ACC112 (cell line): ENCODE measurements at regions not wholly inside any gene's neighbourhood (a gene's known extent, or its start where the extent isn't known, plus 50 kb on each side); places are given as distances from the start of the nearest gene placed in this dataset.
"Not testable (repeated sequence)": the region's sequence is repeated elsewhere in the genome, so short reads cannot be mapped to it uniquely, and the experiment has no call there.

Experiments
- H2AFZ ChIP-seq: fragments of 200-600 bp; sonication (generic); one replicate; pipeline ENCODE4 v1.6.0; 2017; ENCODE audit warnings: antibody characterized with exemption, low read length; ENCODE audit not compliant: unreplicated experiment
- H3K27ac ChIP-seq: fragments of 200-600 bp; sonication (generic); 2 replicates; pipeline ENCODE4 v1.5.1; 2014; ENCODE audit warnings: low read depth, mild to moderate bottlenecking, antibody characterized with exemption, low read length, moderate library complexity
- H3K27me3 ChIP-seq: fragments of 200-600 bp; sonication (generic); 2 replicates; pipeline ENCODE4 v1.6.1; 2014; ENCODE audit warnings: mild to moderate bottlenecking, antibody characterized with exemption, low read length, moderate library complexity, mixed read lengths; ENCODE audit not compliant: insufficient read depth
- H3K36me3 ChIP-seq: fragments of 200-600 bp; sonication (generic); 2 replicates; pipeline ENCODE4 v1.6.1; 2016; ENCODE audit warnings: mild to moderate bottlenecking, antibody characterized with exemption, low read length, moderate library complexity, mixed read lengths; ENCODE audit not compliant: insufficient read depth
- H3K4me1 ChIP-seq: fragments of 200-600 bp; sonication (generic); one replicate; pipeline ENCODE4 v1.6.1; 2016; ENCODE audit warnings: low read length, mixed read lengths; ENCODE audit not compliant: insufficient read depth, unreplicated experiment, control insufficient read depth
- H3K4me3 ChIP-seq: fragments of 200-600 bp; sonication (generic); 2 replicates; pipeline ENCODE4 v1.5.1; 2014; ENCODE audit warnings: mild to moderate bottlenecking, low read depth, low read length
- H3K79me2 ChIP-seq: fragments of 200-600 bp; sonication (generic); one replicate; pipeline ENCODE4 v1.6.0; 2016; ENCODE audit warnings: low read length; ENCODE audit not compliant: control insufficient read depth, unreplicated experiment, insufficient read depth

DNA sequence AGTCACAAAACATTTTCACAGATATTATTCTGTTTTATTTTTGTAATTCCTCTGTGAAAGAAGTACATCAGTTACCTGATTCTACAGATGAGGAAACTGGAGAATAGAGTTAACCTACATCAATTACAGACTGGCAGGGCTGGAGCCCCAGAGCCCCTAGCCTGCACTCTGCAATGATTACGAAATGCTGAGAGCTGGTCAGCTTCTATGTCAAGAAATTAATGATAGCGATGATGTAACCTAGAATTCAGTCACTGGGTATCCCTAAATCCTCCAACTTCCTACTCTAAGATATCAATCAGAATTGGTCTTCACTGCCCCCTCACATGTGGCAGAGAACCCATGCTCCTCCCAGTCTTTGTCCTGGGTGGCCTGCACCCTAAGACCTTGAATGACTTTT is 273.5 kb upstream of the PLET1 start:
- Histone ChIP-seq H3K79me2 (no peaks in the 10 kb centered on the region), H3K4me1 (no peaks in the 10 kb centered on the region), H3K36me3 (no peaks in the 10 kb centered on the region), H2AFZ (no peak overlapping the region), H3K27ac (no peak overlapping the region), H3K4me3 (no peak overlapping the region), H3K27me3 (peaks cover 54% of the 10 kb centered on the region)

- Histone ChIP-seq H3K4me3 (no peak overlapping the region), H3K36me3 (no peaks in the 10 kb centered on the region), H3K79me2 (no peaks in the 10 kb centered on the region), H3K4me1 (no peaks in the 10 kb centered on the region), H3K27ac (no peak overlapping the region), H2AFZ (no peak overlapping the region), H3K27me3 (peaks cover 66% of the 10 kb centered on the region)
Observed at GRCh38 chr11:112537026-112537425, 276.4 kb upstream of the PLET1 start.

GRCh38 chr11:112537846-112538330 is 277.2 kb upstream of the PLET1 start:
- peaks cover 62% of the 10 kb centered on the region for H3K27me3 ChIP-seq
- H3K79me2 ChIP-seq, result no peaks in the 10 kb centered on the region
- no peak overlapping the region for H3K27ac ChIP-seq
- H3K4me1 ChIP-seq, result no peaks in the 10 kb centered on the region
- H3K4me3 ChIP-seq, result no peak overlapping the region
- H2AFZ ChIP-seq, result no peak overlapping the region
- H3K36me3 ChIP-seq, result no peaks in the 10 kb centered on the region

DNA sequence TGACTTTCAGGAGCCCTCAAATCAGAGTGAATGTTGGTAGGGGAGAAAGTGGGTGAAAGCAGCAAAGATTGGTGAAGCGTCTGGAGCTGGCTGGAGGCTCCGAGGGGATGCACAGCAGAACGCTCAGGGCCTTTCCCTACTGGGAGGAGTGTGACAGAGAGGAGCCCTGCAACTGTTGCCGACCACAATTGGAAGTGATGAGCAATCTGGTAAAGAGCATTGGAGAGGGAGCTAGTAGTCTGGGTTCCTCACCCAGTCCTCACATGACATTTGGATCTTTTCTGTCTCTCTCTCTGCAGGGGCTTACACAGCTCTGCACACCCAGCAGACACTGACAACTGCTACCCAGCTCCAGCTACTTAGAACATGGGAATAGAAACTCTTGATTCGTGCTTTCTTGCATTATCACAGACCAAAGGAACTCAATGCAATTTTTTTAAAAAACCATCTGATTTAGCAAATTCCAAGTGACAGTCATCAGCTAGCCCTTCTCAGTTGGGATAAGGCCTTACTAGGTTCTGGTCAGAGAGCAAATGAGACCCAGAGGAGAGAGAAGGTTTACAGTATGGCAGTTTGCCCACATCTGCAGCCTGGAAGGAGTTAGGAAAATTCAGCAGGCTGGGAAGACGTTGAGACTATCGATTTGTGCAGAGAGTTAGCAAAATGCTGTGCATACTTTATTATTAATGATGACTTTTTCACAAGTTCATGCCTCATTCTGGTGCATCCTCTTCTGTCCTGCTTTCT is 278.0 kb upstream of the PLET1 start:
- Histone ChIP-seq H3K27ac (no peak overlapping the region), H3K27me3 (peaks cover 57% of the 10 kb centered on the region), H3K4me3 (no peak overlapping the region), H3K4me1 (no peaks in the 10 kb centered on the region), H3K36me3 (no peaks in the 10 kb centered on the region), H2AFZ (no peak overlapping the region), H3K79me2 (no peaks in the 10 kb centered on the region)

- H2AFZ ChIP-seq, H3K36me3 ChIP-seq, H3K79me2 ChIP-seq, H3K4me3 ChIP-seq, H3K27ac ChIP-seq, H3K4me1 ChIP-seq: not testable (repeated sequence)
- H3K27me3 ChIP-seq, result peaks cover 55% of the 10 kb centered on the region
Observed at GRCh38 chr11:112539281-112539555, 278.6 kb upstream of the PLET1 start.

DNA sequence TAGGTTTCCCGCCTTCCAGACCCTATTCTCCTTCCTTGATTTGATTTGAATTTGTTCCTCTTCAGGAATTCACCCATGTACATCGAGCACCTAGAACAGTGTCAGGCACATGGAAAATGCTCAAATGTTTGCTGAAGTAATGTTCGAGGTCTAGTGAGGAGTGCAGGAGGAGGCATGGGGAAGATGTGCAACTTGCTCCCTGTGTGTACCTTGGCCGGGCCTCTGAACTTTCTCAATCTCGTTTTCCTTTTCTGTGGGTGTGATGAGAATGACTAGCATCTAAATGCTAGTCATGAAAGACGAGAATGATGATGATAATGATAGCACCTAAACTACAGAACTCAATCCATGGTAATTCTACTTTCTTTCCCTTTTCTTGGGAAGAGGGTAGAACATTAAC is 279.1 kb upstream of the PLET1 start:
- H2AFZ ChIP-seq, result no peak overlapping the region
- no peaks in the 10 kb centered on the region for H3K36me3 ChIP-seq
- no peak overlapping the region for H3K4me3 ChIP-seq
- peaks cover 53% of the 10 kb centered on the region for H3K27me3 ChIP-seq
- H3K27ac ChIP-seq, result no peak overlapping the region
- no peaks in the 10 kb centered on the region for H3K4me1 ChIP-seq
- no peaks in the 10 kb centered on the region for H3K79me2 ChIP-seq

DNA sequence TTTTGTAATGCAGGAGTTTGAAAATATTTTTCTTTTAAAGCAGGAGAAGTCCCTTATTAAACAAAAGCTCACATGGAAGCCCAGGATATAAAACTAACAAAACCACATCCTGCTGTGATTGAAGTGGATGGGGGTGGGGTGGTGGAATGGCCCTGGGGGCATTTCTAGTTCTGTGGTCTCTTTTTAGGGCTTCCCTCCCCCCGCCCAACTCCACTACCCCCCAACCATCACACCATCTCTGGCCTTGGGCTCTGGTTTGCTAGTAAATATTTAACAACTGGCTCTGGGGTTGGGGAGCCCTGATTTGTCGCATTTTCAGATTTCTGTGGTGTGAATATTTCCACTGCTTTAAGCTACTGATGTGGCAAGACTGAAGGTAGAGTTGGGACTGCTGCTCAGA is 279.6 kb upstream of the PLET1 start:
- no peak overlapping the region for H3K4me3 ChIP-seq

DNA sequence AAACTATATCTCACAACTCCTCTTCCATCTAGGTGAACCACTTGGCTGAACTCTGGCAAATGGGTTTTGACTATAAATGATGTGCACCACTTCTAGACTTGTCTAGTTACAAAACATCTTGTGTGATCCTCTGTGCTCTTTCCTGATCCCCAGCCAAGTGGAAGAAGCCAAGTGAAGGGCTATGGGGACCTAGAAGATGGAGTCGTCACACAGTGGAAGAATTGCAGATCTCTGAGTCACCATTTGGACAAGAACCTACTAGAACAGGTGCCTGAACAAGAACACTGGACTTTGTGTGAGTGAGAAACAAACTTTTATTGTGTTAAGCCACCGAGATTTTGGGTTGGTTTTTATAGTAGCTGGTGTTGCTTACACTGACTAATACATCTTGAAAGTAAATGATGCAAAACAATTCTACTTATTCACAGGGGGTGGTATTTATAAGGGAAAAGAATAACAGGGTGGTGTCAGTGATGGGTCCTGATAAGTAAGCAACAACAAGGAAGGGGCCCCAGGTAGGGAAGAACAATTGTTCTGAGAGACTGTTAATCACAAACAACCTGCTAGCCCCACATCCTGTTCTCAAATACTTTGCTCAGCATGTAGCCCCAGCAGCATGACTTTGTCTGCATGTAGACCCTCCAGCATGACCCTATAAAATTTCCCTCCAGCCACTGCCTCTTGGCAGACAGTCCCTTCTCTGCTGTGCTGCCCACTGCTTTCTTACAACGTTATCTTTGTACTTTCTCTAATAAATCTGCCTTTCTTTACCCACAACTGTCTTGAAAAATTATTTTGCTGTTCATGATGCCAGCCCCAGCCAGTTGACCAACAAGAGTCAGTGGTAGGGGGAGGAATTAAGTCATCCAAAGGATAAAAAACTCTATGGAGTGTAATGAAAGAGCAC is 280.7 kb upstream of the PLET1 start:
- Histone ChIP-seq H3K36me3 (no peaks in the 10 kb centered on the region), H3K27ac (no peak overlapping the region), H3K79me2 (no peaks in the 10 kb centered on the region), H3K27me3 (peaks cover 46% of the 10 kb centered on the region), H3K4me1 (no peaks in the 10 kb centered on the region), H2AFZ (no peak overlapping the region), H3K4me3 (no peak overlapping the region)

More for the DNA sequence above, 279.6 kb upstream of the PLET1 start:
- H3K79me2 ChIP-seq, result no peaks in the 10 kb centered on the region
- H3K36me3 ChIP-seq, result no peaks in the 10 kb centered on the region
- H3K4me1 ChIP-seq, result no peaks in the 10 kb centered on the region
- peaks cover 55% of the 10 kb centered on the region for H3K27me3 ChIP-seq
- no peak overlapping the region for H3K27ac ChIP-seq
- H2AFZ ChIP-seq, result no peak overlapping the region

DNA sequence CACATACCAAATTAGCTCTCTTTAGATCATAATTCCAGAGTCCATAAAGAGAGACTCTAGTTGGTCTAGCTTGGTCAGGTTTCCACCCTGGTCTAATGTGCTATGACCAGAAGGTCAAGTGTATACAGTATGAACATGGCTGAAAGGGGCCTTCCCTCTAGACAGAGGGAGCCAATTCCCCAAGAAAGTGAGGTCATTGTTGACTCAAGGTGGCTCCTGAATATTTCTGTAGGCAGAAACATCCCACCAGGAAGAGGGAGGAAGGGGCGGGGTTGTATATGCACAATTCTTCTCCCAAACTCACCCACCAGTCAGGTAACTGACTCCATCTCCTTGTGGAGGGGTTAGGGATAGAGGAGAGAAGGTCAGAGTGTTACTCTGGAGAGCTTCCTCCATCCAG is 281.8 kb upstream of the PLET1 start:
- H3K27me3 ChIP-seq, result peaks cover 39% of the 10 kb centered on the region

DNA sequence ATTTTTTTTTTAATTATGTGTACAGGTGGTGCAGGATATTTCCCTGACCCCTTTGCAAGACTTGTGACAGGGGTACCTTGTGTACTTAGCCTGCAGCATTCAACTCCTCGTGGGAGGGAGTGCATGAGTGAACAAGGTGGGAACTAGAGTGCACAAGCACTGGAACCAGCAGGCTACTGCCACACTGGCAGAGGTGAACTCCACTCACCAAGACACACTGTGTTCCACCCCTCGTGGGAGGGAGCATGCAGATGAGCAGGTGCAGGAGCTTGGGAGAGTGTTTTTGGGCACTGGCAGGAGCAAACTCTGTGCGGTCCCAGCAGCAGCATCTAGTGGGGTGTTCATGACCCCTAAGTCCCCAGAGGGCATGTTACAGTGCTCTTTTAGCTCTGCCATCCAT is 282.7 kb upstream of the PLET1 start:
- Histone ChIP-seq H2AFZ (no peak overlapping the region), H3K4me1 (no peaks in the 10 kb centered on the region), H3K79me2 (no peaks in the 10 kb centered on the region), H3K27me3 (peaks cover 39% of the 10 kb centered on the region), H3K27ac (no peak overlapping the region), H3K36me3 (no peaks in the 10 kb centered on the region), H3K4me3 (no peak overlapping the region)

More for the DNA sequence above, 281.8 kb upstream of the PLET1 start:
- no peaks in the 10 kb centered on the region for H3K79me2 ChIP-seq
- H3K4me1 ChIP-seq, result no peaks in the 10 kb centered on the region
- no peak overlapping the region for H3K27ac ChIP-seq
- no peaks in the 10 kb centered on the region for H3K36me3 ChIP-seq
- H2AFZ ChIP-seq, result no peak overlapping the region
- H3K4me3 ChIP-seq, result no peak overlapping the region

GRCh38 chr11:112548641-112549040 is 288.0 kb upstream of the PLET1 start:
- Histone ChIP-seq H3K36me3 (no peaks in the 10 kb centered on the region), H3K27ac (no peak overlapping the region), H3K27me3 (peaks cover 53% of the 10 kb centered on the region), H3K79me2 (no peaks in the 10 kb centered on the region), H3K4me3 (no peak overlapping the region), H3K4me1 (no peaks in the 10 kb centered on the region), H2AFZ (no peak overlapping the region)
